ENCODE measurements at regions not wholly inside any gene's neighbourhood (a gene's known extent, or its start where the extent isn't known, plus 50 kb on each side); places are given as distances from the start of the nearest gene placed in this dataset.

DNA sequence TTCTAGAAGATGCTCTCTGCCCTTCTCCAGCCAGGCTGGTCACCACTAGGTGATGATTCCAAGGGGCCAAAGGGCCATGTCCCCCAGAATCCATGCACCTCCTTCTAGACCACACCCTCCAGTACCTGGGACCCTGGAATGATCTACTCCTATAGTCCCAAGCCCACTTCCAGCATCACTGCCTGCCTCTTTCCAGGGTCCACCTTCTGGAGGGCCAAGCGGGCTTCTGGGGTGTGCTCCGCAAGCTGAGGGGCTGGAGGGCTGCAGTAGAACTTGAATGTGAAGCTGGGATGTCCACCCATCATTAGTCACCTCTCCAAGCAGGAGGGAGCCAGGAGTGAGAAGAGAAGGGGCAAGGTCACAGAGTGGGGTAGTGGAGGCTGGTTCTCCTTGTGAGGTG is 234.4 kb upstream of the MYO3A start:
- H3K27me3 ChIP-seq (ENCODE audit: control insufficient read depth in 3 of 3, insufficient read depth in 3 of 3, low read length in 3 of 3): no peaks in the 10 kb centered on the region
- WGBS, 3 donors: 98 to 100% (median 98%) methylated on average over 2 of the region's 2 CpGs
- no peak for FAIRE-seq

DNA sequence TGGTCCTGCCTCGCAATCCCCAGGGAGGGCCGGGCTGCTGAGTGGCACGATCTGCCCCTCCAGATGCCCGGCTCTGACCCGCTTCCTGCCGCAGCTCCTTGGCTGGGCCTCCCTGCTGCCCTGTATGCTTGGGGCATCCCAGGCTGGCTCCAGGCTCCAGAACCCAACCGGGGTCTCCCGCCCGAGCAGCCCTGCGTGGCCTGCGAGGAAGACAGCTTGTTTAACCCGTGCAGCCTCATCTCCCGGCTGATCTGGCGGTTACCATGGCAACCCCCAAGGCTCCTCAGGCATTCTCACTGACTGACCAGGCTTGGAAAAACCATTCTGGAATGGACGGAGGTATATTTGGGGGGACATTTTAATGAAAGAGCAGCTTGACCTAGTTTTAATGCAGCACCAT is 232.4 kb upstream of the MYO3A start:
- no peak for DNase-seq
- Histone ChIP-seq H3K27ac (ENCODE audit: low read depth in 1 of 3, low read length in 2 of 3) (no peak overlapping the region), H3K27me3 (ENCODE audit: control insufficient read depth in 3 of 3, insufficient read depth in 3 of 3, low read length in 3 of 3) (no peaks in the 10 kb centered on the region), H3K9me3 (ENCODE audit: control insufficient read depth in 2 of 2, insufficient read depth in 1 of 2, low read depth in 1 of 2, low read length in 1 of 2) (no peaks in the 10 kb centered on the region), H3K4me1 (ENCODE audit: control insufficient read depth in 3 of 3, insufficient read depth in 2 of 3, low read depth in 1 of 3, low read length in 2 of 3) (no peaks in the 10 kb centered on the region), H3K4me3 (ENCODE audit: low read depth in 1 of 3, low read length in 3 of 3) (no peak overlapping the region), H3K36me3 (ENCODE audit: control insufficient read depth in 3 of 3, insufficient read depth in 2 of 3, low read depth in 1 of 3, low read length in 3 of 3) (no peaks in the 10 kb centered on the region)
- WGBS, 3 donors: 60 to 78% (median 68%) methylated on average over 15 of the region's 15 CpGs
- FAIRE-seq: no peak

More for the DNA sequence above, 234.4 kb upstream of the MYO3A start:
- H3K9me3 ChIP-seq (ENCODE audit: control insufficient read depth in 2 of 2, insufficient read depth in 1 of 2, low read depth in 1 of 2, low read length in 1 of 2): no peaks in the 10 kb centered on the region
- no peaks in the 10 kb centered on the region for H3K36me3 ChIP-seq (ENCODE audit: control insufficient read depth in 3 of 3, insufficient read depth in 2 of 3, low read depth in 1 of 3, low read length in 3 of 3)
- no peak overlapping the region for H3K4me3 ChIP-seq (ENCODE audit: low read depth in 1 of 3, low read length in 3 of 3)
- no peak overlapping the region for H3K27ac ChIP-seq (ENCODE audit: low read depth in 1 of 3, low read length in 2 of 3)
- H3K4me1 ChIP-seq (ENCODE audit: control insufficient read depth in 3 of 3, insufficient read depth in 2 of 3, low read depth in 1 of 3, low read length in 2 of 3): no peaks in the 10 kb centered on the region
- DNase-seq: no peak

DNA sequence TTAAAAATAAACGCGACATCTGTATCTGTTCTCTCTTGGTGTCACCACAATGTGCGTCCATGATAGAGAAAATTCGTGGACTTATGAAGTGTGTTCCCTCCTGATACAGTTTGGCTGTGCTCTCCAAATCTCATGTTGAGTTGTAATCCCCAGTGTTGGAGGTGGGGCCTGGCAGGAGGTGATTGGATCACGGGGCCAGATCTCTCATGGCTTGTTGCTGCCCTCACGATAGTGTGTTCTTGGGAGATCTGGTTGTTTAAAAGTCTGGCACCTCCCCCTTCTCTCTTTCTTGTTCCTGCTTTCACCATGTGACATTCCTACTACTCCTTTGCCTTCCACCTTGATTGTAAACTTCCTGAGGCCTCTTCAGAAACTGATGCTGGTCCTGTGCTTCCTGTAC is 229.4 kb upstream of the MYO3A start:
- FAIRE-seq: no peak
- no peak overlapping the region for H3K4me3 ChIP-seq (ENCODE audit: low read depth in 1 of 3, low read length in 3 of 3)
- H3K27me3 ChIP-seq (ENCODE audit: control insufficient read depth in 3 of 3, insufficient read depth in 3 of 3, low read length in 3 of 3): no peaks in the 10 kb centered on the region
- no peak overlapping the region for H3K27ac ChIP-seq (ENCODE audit: low read depth in 1 of 3, low read length in 2 of 3)
- H3K9me3 ChIP-seq (ENCODE audit: control insufficient read depth in 2 of 2, insufficient read depth in 1 of 2, low read depth in 1 of 2, low read length in 1 of 2): no peaks in the 10 kb centered on the region
- H3K36me3 ChIP-seq (ENCODE audit: control insufficient read depth in 3 of 3, insufficient read depth in 2 of 3, low read depth in 1 of 3, low read length in 3 of 3): no peaks in the 10 kb centered on the region
- no peak for DNase-seq
- H3K4me1 ChIP-seq (ENCODE audit: control insufficient read depth in 3 of 3, insufficient read depth in 2 of 3, low read depth in 1 of 3, low read length in 2 of 3): no peaks in the 10 kb centered on the region
- WGBS, 3 donors: 66 to 70% (median 66%) methylated on average over 6 of the region's 6 CpGs

DNA sequence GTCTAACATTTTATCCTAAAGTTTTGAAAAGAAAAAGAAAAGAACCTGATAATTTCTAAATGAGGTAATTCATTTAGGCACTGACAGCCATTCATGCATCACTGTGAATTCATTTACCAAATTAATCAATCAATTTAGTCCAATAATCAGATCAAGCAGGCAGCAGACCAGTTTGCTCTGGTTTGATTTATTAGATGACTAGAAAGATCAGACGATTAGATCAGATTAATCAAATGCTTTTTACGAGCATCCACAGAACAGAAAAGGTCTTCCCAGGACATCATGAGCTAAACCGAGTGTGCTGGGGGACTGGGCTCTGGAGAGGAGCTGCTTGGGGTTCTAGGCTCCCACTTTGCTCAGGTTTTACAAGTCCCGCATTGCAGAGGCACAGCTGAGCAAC is 226.5 kb upstream of the MYO3A start:
- no peak overlapping the region for H3K4me3 ChIP-seq (ENCODE audit: low read depth in 1 of 3, low read length in 3 of 3)
- H3K36me3 ChIP-seq (ENCODE audit: control insufficient read depth in 3 of 3, insufficient read depth in 2 of 3, low read depth in 1 of 3, low read length in 3 of 3): no peaks in the 10 kb centered on the region
- no peak overlapping the region for H3K27ac ChIP-seq (ENCODE audit: low read depth in 1 of 3, low read length in 2 of 3)
- no peaks in the 10 kb centered on the region for H3K9me3 ChIP-seq (ENCODE audit: control insufficient read depth in 2 of 2, insufficient read depth in 1 of 2, low read depth in 1 of 2, low read length in 1 of 2)
- DNase-seq (no peak), FAIRE-seq (no peak)
- 63 to 78% (median 66%) methylated on average over 4 of the region's 4 CpGs for WGBS, 3 donors
- no peaks in the 10 kb centered on the region for H3K27me3 ChIP-seq (ENCODE audit: control insufficient read depth in 3 of 3, insufficient read depth in 3 of 3, low read length in 3 of 3)
- H3K4me1 ChIP-seq (ENCODE audit: control insufficient read depth in 3 of 3, insufficient read depth in 2 of 3, low read depth in 1 of 3, low read length in 2 of 3): no peaks in the 10 kb centered on the region

DNA sequence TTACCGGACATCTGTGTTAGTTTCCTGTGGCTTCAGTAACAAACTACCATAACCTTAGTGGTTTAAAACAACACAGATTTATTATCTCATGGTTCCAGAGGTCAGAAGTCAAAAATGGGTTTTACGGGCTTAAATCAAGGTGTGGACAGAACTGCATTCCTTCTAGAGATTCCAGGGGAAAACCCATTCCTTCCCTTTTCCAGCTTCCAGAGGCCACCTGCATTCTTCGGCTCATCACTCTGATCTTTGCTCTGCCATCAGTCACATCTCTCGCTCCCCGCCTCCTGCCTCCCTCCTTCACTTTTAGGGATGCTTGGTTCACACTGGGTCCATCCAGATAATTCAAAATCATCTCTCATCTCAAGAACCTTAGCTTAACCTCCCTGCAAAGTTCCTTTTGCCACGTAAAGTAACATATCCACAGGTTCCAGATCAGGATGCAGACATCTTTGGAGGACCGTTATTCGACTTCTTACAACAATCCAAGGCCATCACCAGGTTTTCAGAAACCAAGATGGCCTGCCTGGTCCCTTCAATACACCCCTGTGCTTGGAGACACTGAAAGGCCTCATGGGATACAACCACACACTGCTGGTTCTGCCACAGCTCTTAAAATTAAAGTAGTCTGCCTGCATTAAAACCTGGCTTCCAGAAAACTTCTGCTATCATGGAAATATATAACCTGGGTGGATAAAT is 225.9 kb upstream of the MYO3A start:
- 68 to 76% (median 73%) methylated on average over 8 of the region's 8 CpGs for WGBS, 3 donors
- no peaks in the 10 kb centered on the region for H3K36me3 ChIP-seq (ENCODE audit: control insufficient read depth in 3 of 3, insufficient read depth in 2 of 3, low read depth in 1 of 3, low read length in 3 of 3)

DNA sequence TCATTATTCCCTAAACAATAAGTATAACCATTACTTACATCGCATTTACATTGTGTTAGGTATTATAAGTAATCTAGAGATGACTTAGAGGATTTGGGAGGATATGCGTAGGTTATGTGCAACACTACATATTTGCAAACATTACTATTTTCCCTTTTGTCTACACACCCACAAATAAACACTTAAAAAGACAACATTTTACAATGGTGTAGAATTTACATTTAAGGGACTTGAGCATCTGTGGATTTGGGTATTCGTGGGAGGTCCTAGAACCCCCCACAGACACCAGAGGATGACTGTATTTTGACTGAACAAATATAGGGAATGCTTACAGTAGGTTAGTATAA is 220.2 kb upstream of the MYO3A start:
- 74 to 82% (median 78%) methylated on average over 3 of the region's 3 CpGs for WGBS, 3 donors
- H3K9me3 ChIP-seq (ENCODE audit: control insufficient read depth in 2 of 2, insufficient read depth in 1 of 2, low read depth in 1 of 2, low read length in 1 of 2): no peaks in the 10 kb centered on the region
- H3K4me3 ChIP-seq (ENCODE audit: low read depth in 1 of 3, low read length in 3 of 3): no peak overlapping the region
- H3K27me3 ChIP-seq (ENCODE audit: control insufficient read depth in 3 of 3, insufficient read depth in 3 of 3, low read length in 3 of 3): no peaks in the 10 kb centered on the region
- H3K4me1 ChIP-seq (ENCODE audit: control insufficient read depth in 3 of 3, insufficient read depth in 2 of 3, low read depth in 1 of 3, low read length in 2 of 3): no peaks in the 10 kb centered on the region
- H3K27ac ChIP-seq (ENCODE audit: low read depth in 1 of 3, low read length in 2 of 3): no peak overlapping the region
- no peaks in the 10 kb centered on the region for H3K36me3 ChIP-seq (ENCODE audit: control insufficient read depth in 3 of 3, insufficient read depth in 2 of 3, low read depth in 1 of 3, low read length in 3 of 3)
- DNase-seq: no peak
- FAIRE-seq: no peak

More for the DNA sequence above, 225.9 kb upstream of the MYO3A start:
- Histone ChIP-seq H3K4me3 (ENCODE audit: low read depth in 1 of 3, low read length in 3 of 3) (no peak overlapping the region), H3K4me1 (ENCODE audit: control insufficient read depth in 3 of 3, insufficient read depth in 2 of 3, low read depth in 1 of 3, low read length in 2 of 3) (no peaks in the 10 kb centered on the region), H3K27ac (ENCODE audit: low read depth in 1 of 3, low read length in 2 of 3) (no peak overlapping the region), H3K9me3 (ENCODE audit: control insufficient read depth in 2 of 2, insufficient read depth in 1 of 2, low read depth in 1 of 2, low read length in 1 of 2) (no peaks in the 10 kb centered on the region), H3K27me3 (ENCODE audit: control insufficient read depth in 3 of 3, insufficient read depth in 3 of 3, low read length in 3 of 3) (no peaks in the 10 kb centered on the region)
- FAIRE-seq: no peak
- no peak for DNase-seq

DNA sequence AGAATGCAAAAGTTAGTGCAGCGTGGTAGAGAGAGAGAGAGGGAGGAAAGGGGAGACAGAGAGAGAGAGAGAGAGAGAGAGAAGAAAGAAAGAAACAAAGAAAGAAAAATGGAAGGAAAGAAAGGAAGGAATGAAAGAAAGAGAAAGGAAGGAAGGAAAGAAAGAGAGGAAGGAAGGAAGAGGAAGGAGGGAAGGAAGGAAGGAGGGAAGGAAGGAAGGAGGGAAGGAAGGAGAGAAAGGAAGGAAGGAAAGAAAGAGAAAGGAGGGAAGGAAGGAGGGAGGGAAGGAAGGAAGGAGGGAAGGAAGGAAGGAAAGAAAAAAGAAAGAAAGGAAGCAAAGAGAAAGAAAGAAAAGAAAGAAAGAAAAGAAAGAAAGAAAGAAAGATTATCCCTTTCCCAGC is 209.8 kb upstream of the MYO3A start:
- FAIRE-seq: no peak
- H3K27ac ChIP-seq (ENCODE audit: low read depth in 1 of 3, low read length in 2 of 3): no peak overlapping the region
- no peak overlapping the region for H3K4me3 ChIP-seq (ENCODE audit: low read depth in 1 of 3, low read length in 3 of 3)
- WGBS, 3 donors: 62 to 80% (median 70%) methylated on average over 1 of the region's 1 CpG
- peaks cover 0 to 1% (median 0%) of the 10 kb centered on the region in 3 donors for H3K27me3 ChIP-seq (ENCODE audit: control insufficient read depth in 3 of 3, insufficient read depth in 3 of 3, low read length in 3 of 3)
- no peaks in the 10 kb centered on the region for H3K9me3 ChIP-seq (ENCODE audit: control insufficient read depth in 2 of 2, insufficient read depth in 1 of 2, low read depth in 1 of 2, low read length in 1 of 2)
- H3K4me1 ChIP-seq (ENCODE audit: control insufficient read depth in 3 of 3, insufficient read depth in 2 of 3, low read depth in 1 of 3, low read length in 2 of 3): no peaks in the 10 kb centered on the region
- no peak for DNase-seq
- no peaks in the 10 kb centered on the region for H3K36me3 ChIP-seq (ENCODE audit: control insufficient read depth in 3 of 3, insufficient read depth in 2 of 3, low read depth in 1 of 3, low read length in 3 of 3)

DNA sequence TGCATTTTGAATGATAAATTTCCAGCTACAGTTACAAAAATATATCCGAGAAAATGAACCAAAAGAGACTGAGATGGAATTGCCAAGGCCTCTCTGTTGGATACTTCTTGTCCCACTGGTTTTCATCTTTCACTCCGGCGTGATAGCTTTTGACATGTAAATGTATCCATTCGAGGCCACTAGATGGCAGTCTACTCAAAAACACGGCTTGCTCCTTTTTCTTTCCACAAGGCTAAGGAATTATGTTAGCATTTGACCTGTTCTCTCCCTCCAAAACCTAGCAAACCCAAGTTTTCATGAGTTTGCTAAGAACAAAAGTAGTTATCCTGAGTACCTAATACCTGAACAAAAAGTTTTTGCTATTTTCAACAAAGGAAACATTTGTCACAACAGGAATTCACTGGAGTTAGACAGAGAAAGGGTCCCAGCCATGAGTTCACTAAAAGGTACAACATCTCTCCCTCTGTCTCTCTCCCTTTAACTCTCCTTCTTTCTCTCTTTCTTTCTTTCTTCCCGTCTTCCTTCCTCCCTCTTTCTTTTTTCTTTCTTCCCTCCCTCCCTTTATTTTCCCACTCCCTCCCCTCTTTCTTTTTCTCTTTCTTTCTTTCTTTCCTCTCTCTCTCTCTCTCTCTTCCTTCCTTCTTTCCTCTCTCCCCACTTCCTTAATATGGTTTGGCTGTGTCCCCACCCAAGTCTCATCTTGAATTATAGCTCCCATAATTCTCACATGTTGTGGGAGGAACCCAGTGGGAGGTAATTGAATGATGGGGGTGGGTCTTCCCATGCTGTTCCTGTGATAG is 207.9 kb upstream of the MYO3A start:
- Histone ChIP-seq H3K4me3 (ENCODE audit: low read depth in 1 of 3, low read length in 3 of 3) (no peak overlapping the region), H3K9me3 (ENCODE audit: control insufficient read depth in 2 of 2, insufficient read depth in 1 of 2, low read depth in 1 of 2, low read length in 1 of 2) (no peaks in the 10 kb centered on the region), H3K27me3 (ENCODE audit: control insufficient read depth in 3 of 3, insufficient read depth in 3 of 3, low read length in 3 of 3) (peaks cover 0 to 1% (median 0%) of the 10 kb centered on the region in 3 donors), H3K4me1 (ENCODE audit: control insufficient read depth in 3 of 3, insufficient read depth in 2 of 3, low read depth in 1 of 3, low read length in 2 of 3) (no peaks in the 10 kb centered on the region), H3K27ac (ENCODE audit: low read depth in 1 of 3, low read length in 2 of 3) (no peak overlapping the region), H3K36me3 (ENCODE audit: control insufficient read depth in 3 of 3, insufficient read depth in 2 of 3, low read depth in 1 of 3, low read length in 3 of 3) (no peaks in the 10 kb centered on the region)
- peak; percentile 52 to 53 for DNase-seq
- 3 to 12% (median 8%) methylated on average over 6 of the region's 6 CpGs for WGBS, 3 donors
- FAIRE-seq: no peak

Data from small intestine (tissue), 7 donors.